NCI-H2196 treated with DMSO at 0.1 percent for 48 hours (cell line): ENCODE measurements at regions not wholly inside any gene's neighbourhood (a gene's known extent, or its start where the extent isn't known, plus 50 kb on each side); places are given as distances from the start of the nearest gene placed in this dataset.
A peak's percentile ranks its signal among the peaks of the same experiment; 100 is the strongest.

Experiments
- DNase-seq: peaks from one replicate; lab custom pipeline; 2025; ENCODE audit not compliant: unreplicated experiment; lab: John Stamatoyannopoulos, UW

GRCh38 chr2:41707790-41708451 is 339.9 kb upstream of the PKDCC start:
- no peak for DNase-seq

- no peak for DNase-seq
Measured at GRCh38 chr2:41709702-41710599, 337.9 kb upstream of the PKDCC start.

- no peak for DNase-seq
Measured at GRCh38 chr2:41710944-41711343, 336.9 kb upstream of the PKDCC start.

DNA sequence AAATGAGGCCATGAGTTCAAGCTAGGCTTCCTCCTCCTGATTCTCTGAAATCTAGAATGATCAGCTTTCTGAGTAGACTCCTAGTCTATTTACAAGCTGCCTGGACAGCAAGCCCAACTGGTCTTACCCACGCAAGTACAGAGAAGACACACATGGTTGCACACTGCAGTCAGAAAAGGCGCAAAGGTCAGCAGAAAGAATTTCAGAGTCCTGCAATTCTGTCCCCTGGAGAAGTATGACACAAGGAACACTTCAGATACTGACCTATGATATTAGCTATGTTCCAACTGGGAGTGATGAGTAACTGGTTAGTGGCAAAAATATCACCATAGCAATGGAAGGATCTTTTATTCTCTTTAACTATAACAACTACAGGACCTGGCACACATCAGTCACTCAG is 336.1 kb upstream of the PKDCC start:
- no peak for DNase-seq

GRCh38 chr2:41716497-41716896 is 331.3 kb upstream of the PKDCC start:
- no peak for DNase-seq

GRCh38 chr2:41717839-41718238 is 330.0 kb upstream of the PKDCC start:
- DNase-seq: no peak

GRCh38 chr2:41718705-41719104 is 329.1 kb upstream of the PKDCC start:
- DNase-seq: no peak

- DNase-seq: no peak
Measured at GRCh38 chr2:41719756-41720155, 328.1 kb upstream of the PKDCC start.

DNA sequence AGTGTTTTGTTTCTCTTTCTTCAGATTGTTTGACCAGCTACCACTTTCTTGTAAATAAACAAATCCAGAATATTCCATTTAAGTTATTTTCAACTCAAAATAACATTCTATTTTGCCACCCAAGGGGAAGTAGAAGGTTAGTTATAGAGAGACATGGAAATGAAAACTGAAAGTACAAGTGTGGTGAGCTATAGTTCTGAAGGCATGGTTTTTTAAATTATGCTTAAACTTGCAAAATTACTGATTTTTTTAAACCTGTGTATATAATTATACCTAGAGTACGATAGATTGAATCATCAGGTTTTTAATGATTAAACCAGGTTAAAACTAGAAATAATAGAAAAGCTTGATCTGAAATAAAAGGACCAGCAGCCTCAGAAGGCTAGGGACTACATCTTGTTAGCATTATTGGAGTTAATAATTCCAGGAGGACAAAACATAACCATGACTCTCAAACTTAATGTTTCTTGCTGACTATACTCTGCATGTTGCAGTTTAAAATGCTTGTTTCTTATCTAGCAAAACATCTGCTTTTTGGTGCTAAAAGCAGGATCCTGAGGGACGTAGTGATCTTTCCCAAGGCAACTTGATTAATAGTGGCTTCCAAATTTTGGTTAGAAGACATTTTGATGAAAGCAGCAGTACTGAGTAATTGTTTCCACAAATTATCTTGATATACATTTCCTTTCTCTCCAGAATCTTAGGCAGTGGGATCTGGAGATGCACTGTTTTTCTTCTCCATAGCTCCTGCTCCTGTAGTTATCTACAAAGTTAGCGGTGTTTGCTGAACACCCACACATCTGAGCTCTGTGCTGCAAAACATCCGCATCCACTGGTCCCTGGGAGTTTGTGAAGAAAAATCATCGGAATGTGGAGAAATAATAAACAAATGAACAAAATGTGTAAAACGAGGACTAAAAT is 327.2 kb upstream of the PKDCC start:
- DNase-seq: no peak

GRCh38 chr2:41722668-41723369 is 325.0 kb upstream of the PKDCC start:
- peak; percentile 60 for DNase-seq

DNA sequence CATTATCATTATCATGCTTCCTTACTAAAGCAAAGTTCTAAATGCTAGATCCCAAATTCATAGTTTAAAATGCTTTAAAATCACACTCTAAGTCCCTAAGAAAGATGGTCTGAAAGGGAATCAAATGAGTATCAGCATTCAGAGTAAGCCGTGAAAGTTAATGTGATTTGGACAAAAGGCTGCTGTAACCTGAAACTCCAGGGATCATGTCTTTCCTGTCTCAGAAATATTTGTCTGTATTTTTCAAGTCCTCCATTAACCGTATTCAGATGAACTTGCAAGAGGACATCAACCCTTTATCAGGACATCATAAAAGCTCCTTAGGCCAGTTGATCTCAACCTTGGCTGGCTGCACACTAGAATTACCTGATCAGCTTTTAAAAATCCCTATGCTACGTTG is 324.3 kb upstream of the PKDCC start:
- no peak for DNase-seq

- DNase-seq: no peak
Measured at GRCh38 chr2:41724465-41724864, 323.4 kb upstream of the PKDCC start.

DNA sequence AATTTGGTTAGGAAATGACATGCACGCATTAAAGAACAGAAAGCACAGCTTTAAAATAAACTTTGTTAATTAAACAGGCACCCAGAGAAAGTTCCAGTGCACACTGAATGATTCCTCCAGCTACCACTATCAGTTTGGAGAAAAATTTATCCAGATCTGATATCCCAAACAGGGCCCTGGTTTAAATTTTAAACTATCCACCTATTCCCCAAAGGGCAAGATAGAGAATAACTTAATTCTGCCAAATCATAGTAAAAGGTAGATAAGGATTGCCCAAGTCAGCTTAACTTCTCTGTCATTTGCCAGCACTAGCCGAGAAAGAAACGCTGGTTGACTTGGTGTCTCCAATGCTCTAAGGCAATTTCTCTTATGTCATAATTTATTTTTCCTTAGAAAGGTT is 321.9 kb upstream of the PKDCC start:
- no peak for DNase-seq

DNA sequence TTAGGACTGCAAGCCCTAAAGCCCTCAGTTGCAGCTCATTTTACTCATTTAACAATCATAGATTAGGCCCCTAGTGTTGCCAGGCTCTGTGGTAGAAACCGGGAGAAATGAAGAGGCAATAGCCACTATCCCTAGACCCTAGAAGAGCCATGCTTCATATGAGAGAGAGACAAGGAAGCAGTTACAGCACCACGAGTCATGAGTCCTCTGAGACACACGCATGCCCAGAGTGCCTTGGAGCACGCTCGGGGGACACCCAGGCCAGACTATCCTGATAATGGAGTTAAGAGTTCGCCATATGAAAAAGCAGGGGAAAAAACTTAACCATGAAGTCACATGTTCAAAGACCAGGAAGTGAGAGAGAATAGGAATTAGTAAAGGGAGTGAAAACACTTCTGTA is 321.5 kb upstream of the PKDCC start:
- DNase-seq: no peak

DNA sequence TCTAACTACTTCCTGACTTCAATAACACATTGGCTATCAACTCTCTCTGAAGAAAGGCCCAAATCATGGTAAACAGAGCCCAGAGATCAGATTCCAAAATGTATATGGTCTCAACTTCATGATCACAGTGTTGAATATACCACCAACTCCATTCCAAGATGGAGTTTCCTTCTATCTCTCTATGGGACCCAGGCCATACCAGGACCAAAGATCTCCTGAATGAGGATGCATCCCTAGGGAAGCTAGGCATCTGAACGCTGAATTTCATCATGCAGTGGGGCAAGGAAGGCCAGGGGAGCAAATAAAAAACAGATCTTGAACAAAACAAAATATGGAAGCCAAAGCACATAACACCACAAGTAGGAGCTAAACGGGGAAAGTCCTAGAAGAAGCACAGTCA is 320.7 kb upstream of the PKDCC start:
- DNase-seq: no peak

DNA sequence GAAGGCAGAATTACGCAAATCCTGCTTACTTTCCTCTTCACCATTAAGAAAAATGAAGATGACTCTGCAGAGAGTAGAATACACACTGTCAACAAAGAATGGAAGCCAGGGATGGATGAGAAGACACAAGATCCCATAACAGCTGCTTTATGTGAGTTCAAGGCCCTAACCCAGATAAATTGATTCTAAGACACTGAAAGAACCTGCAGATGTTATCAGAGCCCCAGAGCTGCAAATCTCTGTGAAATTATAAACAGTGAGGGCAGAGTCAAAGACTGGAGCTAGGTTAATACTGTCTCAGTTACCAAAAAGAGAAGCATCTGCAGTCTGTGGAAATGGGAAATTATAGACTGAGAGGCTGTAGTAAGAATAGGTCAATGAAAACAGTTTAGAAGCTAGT is 320.1 kb upstream of the PKDCC start:
- no peak for DNase-seq

DNA sequence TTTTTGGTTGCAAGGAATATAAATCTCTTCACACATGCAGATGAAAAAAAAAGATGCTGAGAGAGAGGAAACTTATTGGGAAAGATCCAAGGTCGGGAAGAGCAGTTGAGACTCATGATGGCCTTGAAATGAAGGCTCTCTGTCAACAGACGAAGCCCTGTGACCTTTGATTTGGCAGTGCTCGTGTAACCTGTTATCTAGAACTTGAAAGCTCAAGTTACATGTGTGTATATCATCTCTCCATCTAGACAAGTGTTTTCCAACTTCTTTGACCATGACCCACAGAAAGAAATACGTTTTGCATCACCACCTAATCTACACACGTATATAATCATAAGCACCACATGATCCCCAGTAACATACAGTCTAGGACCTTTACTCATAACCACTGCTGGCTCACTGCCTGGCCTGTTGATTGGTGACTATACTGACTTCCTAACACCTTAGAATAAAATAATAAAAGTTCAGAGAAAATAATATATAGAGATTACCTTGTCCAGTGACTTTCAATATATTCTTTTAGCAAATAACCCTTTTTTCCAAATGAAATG is 319.0 kb upstream of the PKDCC start:
- no peak for DNase-seq

GRCh38 chr2:41729800-41730364 is 317.9 kb upstream of the PKDCC start:
- DNase-seq: no peak

DNA sequence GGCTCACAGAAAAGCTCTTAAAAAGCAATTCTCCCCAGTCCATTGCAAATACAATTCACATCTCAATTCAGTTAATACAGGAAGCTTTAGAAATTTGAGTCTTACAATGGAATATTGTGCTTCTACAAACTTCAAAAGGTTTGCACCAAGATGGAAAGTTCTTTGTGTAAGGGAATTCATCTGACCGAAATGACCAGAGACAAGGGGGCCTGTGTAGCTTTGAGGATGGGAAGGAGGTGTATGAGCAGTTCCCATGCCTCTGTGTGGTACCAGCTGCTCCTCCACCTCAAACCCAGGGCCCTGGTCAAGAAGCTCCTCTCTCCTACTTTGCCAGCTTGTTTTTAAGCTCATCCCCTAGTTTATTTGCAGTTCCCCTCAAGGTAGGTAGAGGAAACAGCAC is 312.8 kb upstream of the PKDCC start:
- DNase-seq: no peak

GRCh38 chr2:41735476-41735875 is 312.3 kb upstream of the PKDCC start:
- DNase-seq: no peak
